Activated B cell treated with CpG ODN at 0.5 μM for 24 hours (primary cell): ENCODE measurements at regions not wholly inside any gene's neighbourhood (a gene's known extent, or its start where the extent isn't known, plus 50 kb on each side); places are given as distances from the start of the nearest gene placed in this dataset.

ENCODE experiments used
- ATAC-seq: fragments of 200-7000 bp; cut with Tn5 transposase; one replicate; pipeline ENCODE4 v1.10.0; 2021; ENCODE audit warnings: low read depth, mild to moderate bottlenecking, moderate library complexity
- CTCF ChIA-PET: fragments of 350-600 bp; sonication (Branson Sonifier 250); formaldehyde crosslinking; loops from one replicate; lab custom pipeline; 2021; ENCODE audit warnings: antibody characterized with exemption; lab: Charles Lee
- POLR2A ChIA-PET: fragments of 350-600 bp; sonication (Branson Sonifier 250); formaldehyde crosslinking; loops from one replicate; lab custom pipeline; 2021; ENCODE audit warnings: antibody characterized with exemption; lab: Charles Lee
- DNase-seq: peaks from one replicate; pipeline ENCODE4 v3.0.0; 2022
- H3K27ac Mint-ChIP-seq: one replicate; pipeline ENCODE4 v1.8.0; 2020; ENCODE audit warnings: mixed read lengths
- H3K27me3 Mint-ChIP-seq: one replicate; pipeline ENCODE4 v1.8.0; 2021; ENCODE audit warnings: mixed read lengths
- H3K36me3 Mint-ChIP-seq: one replicate; pipeline ENCODE4 v1.8.0; 2021; ENCODE audit warnings: low read depth, mixed read lengths
- H3K4me1 Mint-ChIP-seq: one replicate; pipeline ENCODE4 v1.8.0; 2021; ENCODE audit warnings: mixed read lengths
- H3K4me3 Mint-ChIP-seq: one replicate; pipeline ENCODE4 v1.8.0; 2020; ENCODE audit warnings: mild to moderate bottlenecking, mixed read lengths
- H3K9me3 Mint-ChIP-seq: one replicate; pipeline ENCODE4 v1.8.0; 2020; ENCODE audit warnings: mixed read lengths
- intact Hi-C: fragments of 100-400 bp; cut with micrococcal nuclease; formaldehyde crosslinking; loops from one replicate; pipeline ENCODE4 v1.15.1; 2024
- TF ChIP-seq, protein P1 (sequence below): fragments of 200-600 bp; IDR thresholded peaks from one replicate; pipeline ENCODE4 v1.8.0; 2022; ENCODE audit warnings: antibody characterized with exemption, mild to moderate bottlenecking

DNA sequence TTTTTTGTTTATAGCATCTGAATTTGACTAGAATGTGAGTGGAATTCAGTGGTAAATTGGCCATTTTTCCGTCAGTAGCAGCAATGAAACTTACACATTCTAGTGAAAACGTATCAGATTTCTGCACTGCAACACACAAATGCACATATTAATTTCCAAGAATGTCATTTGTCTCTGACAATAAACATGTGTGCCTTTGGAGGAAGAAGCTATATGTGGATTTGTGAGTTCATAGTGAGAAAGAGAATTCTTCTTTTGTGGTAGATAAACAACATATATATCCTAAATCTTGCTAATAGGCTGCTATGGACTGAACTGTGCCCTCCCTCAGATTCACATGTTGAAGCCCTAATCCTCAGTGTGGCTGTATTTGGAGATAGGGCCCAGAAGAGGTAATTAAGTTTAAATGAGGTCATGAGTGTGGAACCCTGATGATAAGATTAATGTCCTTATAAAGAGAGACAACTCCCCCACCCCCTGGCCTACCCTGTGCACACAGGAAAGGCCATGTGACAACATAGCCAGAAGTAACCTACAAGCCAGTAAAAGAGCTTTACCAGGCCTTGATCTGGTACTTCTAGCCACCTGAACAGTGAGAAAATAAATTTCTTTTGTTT lies 200.2 kb upstream of the EYA4 start:
- ChIA-PET POLR2A (no interaction called here), CTCF (no interaction called here)
- Mint-ChIP-seq H3K4me3 (no peak overlapping the region), H3K27ac (no peak overlapping the region), H3K9me3 (no peaks in the 10 kb centered on the region), H3K36me3 (no peaks in the 10 kb centered on the region), H3K27me3 (peaks cover 2% of the 10 kb centered on the region), H3K4me1 (no peaks in the 10 kb centered on the region)
- intact Hi-C loops = loop anchor here (1.0 to 2.0 kb wide), 4 partner anchors 210 to 511 kb away; no protein-coding TSS in a partner anchor
- DNase-seq (no peak), ATAC-seq (no peak)
- TF ChIP-seq, protein P1, sequence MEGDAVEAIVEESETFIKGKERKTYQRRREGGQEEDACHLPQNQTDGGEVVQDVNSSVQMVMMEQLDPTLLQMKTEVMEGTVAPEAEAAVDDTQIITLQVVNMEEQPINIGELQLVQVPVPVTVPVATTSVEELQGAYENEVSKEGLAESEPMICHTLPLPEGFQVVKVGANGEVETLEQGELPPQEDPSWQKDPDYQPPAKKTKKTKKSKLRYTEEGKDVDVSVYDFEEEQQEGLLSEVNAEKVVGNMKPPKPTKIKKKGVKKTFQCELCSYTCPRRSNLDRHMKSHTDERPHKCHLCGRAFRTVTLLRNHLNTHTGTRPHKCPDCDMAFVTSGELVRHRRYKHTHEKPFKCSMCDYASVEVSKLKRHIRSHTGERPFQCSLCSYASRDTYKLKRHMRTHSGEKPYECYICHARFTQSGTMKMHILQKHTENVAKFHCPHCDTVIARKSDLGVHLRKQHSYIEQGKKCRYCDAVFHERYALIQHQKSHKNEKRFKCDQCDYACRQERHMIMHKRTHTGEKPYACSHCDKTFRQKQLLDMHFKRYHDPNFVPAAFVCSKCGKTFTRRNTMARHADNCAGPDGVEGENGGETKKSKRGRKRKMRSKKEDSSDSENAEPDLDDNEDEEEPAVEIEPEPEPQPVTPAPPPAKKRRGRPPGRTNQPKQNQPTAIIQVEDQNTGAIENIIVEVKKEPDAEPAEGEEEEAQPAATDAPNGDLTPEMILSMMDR = no peak

DNA sequence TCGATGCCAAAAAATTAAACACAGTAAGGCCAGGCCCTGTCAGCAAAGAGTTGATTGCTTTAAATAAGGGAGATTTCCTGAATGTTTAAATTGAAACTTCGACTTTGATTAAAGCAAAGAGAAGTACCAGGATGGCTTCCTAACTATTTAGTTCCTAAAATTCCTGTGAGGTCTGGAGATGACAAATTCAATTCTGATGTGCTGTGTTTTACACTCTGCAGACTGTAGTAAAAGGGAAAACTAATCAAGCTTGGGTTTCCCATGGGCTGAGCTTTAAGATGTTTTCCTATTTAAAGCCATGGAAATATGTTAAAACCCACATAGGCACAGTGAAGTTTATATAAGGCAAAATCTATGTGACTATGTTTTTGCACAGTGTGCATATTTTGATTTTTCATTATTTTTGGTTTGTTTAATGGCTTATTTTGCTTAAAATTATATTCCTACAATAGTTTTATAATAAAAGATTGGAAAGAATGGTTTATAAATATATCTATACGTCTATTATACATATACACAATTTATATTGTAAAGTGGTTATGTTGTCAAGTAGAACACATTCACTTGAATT lies 198.5 kb upstream of the EYA4 start:
- TF ChIP-seq, protein P1 = no peak
- ChIA-PET POLR2A (no interaction called here), CTCF (no interaction called here)
- intact Hi-C loops = no loop called here
- no peak overlapping the region for H3K4me3 Mint-ChIP-seq
- H3K4me1 Mint-ChIP-seq = no peaks in the 10 kb centered on the region
- H3K27me3 Mint-ChIP-seq = peaks cover 2% of the 10 kb centered on the region
- H3K36me3 Mint-ChIP-seq = no peaks in the 10 kb centered on the region
- ATAC-seq (no peak), DNase-seq (no peak)
- H3K27ac Mint-ChIP-seq = no peak overlapping the region
- H3K9me3 Mint-ChIP-seq = no peaks in the 10 kb centered on the region

DNA sequence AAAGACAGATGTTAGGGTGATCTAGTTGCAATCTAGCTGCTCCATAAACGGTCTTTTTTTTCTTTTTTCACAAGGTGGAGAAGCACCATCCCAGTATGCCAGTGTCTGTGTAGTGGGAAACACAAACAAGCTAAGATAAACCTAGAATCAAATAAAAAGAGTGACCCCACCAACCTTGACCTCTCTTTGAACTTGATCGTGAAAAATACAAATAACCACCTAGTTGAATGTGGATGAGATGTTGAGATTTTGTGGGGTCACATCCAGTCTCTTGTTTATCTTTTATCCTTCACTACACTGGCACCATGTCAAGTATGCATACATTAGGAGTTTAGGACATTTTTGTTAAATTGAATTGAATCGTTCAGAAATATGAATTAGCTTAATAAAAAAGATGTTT lies 194.6 kb upstream of the EYA4 start:
- Mint-ChIP-seq H3K4me3 (no peak overlapping the region), H3K36me3 (no peaks in the 10 kb centered on the region), H3K27ac (no peak overlapping the region), H3K4me1 (no peaks in the 10 kb centered on the region), H3K27me3 (peaks cover 2% of the 10 kb centered on the region), H3K9me3 (no peaks in the 10 kb centered on the region)
- POLR2A ChIA-PET = no interaction called here
- DNase-seq = no peak
- ATAC-seq = no peak
- CTCF ChIA-PET = no interaction called here
- intact Hi-C loops = no loop called here
- TF ChIP-seq, protein P1 = no peak

DNA sequence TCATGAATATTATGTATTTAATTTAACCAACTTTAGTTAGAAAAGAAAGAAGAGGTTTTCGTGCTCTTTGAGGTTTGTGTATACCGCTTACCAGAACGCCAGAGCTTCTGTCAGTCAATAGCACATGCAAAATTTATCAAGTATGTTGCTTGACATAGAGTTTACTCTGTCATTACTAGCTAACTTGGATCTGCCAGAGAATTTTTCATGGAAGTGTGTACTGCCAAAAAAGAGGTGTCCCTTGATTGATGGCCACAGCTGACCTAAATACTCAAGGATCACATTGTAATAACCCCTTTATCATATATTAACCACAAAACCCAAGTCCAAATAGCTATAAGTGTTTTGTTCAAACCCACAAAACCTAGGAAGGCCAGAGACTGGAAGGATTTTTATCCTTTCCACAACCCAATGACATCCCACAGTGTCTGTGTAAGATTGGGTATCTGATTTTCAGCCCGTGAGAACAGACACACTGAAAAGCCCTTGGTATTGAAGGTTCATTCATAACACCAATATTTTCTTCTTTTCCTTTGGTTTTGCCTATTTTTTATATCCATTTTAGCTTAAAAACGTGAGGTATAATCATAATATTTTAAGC lies 194.0 kb upstream of the EYA4 start:
- CTCF ChIA-PET = interaction anchor here (0.6 kb wide), 1 partner anchor 166 kb away, joined by 3 read pairs; no protein-coding TSS in a partner anchor
- TF ChIP-seq, protein P1 = no peak
- Mint-ChIP-seq H3K27ac (no peak overlapping the region), H3K9me3 (no peaks in the 10 kb centered on the region), H3K4me3 (no peak overlapping the region), H3K36me3 (no peaks in the 10 kb centered on the region), H3K27me3 (peaks cover 2% of the 10 kb centered on the region), H3K4me1 (no peaks in the 10 kb centered on the region)
- intact Hi-C loops = no loop called here
- POLR2A ChIA-PET = no interaction called here
- no peak for ATAC-seq
- no peak for DNase-seq

DNA sequence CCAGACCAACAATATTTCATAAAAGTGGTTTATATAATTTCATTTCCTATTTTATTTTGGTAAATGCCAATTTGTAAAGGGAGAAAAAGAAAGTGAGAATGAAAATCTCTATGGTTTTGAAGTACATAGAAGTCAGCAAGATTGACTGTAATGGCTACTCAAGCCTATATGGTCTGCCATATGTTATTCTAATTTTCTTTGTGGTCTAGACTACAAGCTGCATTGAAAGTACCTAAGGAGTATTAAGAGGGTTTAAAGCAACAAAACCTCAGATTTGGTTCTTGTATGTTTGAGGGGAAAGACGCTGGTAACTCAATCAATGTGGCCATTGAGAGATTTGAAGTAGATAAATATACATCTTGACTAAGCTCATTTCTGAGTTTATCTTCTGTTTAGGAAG lies 193.5 kb upstream of the EYA4 start:
- CTCF ChIA-PET = interaction anchor here (0.6 kb wide), 1 partner anchor 166 kb away, joined by 3 read pairs; no protein-coding TSS in a partner anchor

More for the DNA sequence above, 193.5 kb upstream of the EYA4 start:
- Mint-ChIP-seq H3K27ac (no peak overlapping the region), H3K4me1 (no peaks in the 10 kb centered on the region), H3K27me3 (peaks cover 2% of the 10 kb centered on the region), H3K9me3 (no peaks in the 10 kb centered on the region), H3K36me3 (no peaks in the 10 kb centered on the region), H3K4me3 (no peak overlapping the region)
- ATAC-seq = no peak
- DNase-seq = no peak
- intact Hi-C loops = no loop called here
- TF ChIP-seq, protein P1 = no peak
- POLR2A ChIA-PET = no interaction called here
